Thoracic aorta (tissue), 2 donors: ENCODE measurements at regions not wholly inside any gene's neighbourhood (a gene's known extent, or its start where the extent isn't known, plus 50 kb on each side); places are given as distances from the start of the nearest gene placed in this dataset.
"Not testable (repeated sequence)": the region's sequence is repeated elsewhere in the genome, so short reads cannot be mapped to it uniquely, and the experiment has no call there.

ENCODE experiments used
- ATAC-seq: fragments of 150-250 bp; one replicate; pipeline ENCODE4 v1.8.0; 2017; ENCODE audit warnings: low read depth; ENCODE audit not compliant: insufficient number of reproducible peaks, low FRiP score
- DNase-seq: peaks from one replicate; pipeline ENCODE4 v3.0.0-alpha.2; 2020; ENCODE audit warnings: low spot score
- H3K27ac ChIP-seq, 2 donors: fragments of 200-600 bp; sonication (generic); 1 replicate in 1 of 2; 2 replicates in 1 of 2; pipeline ENCODE4 v1.5.1; 2016; ENCODE audit warnings: mild to moderate bottlenecking in 2 of 2, moderate library complexity in 2 of 2
- H3K27me3 ChIP-seq: fragments of 200-600 bp; sonication (generic); replicated peaks from 2 replicates; pipeline ENCODE4 v1.6.0; 2016; ENCODE audit warnings: mild to moderate bottlenecking; ENCODE audit not compliant: insufficient read depth
- H3K36me3 ChIP-seq: fragments of 200-600 bp; sonication (generic); one replicate; pipeline ENCODE4 v1.5.1; 2016
- H3K4me1 ChIP-seq, 2 donors: fragments of 200-600 bp; sonication (generic); 1 replicate in 1 of 2; 2 replicates in 1 of 2; pipeline versions ENCODE4 v1.5.1 to v1.6.0; 2016; ENCODE audit warnings: low read depth in 2 of 2, mild to moderate bottlenecking in 1 of 2; ENCODE audit not compliant: control insufficient read depth in 1 of 2
- H3K4me3 ChIP-seq: fragments of 200-600 bp; sonication (generic); 2 replicates; pipeline ENCODE4 v1.5.1; 2016; ENCODE audit warnings: mild to moderate bottlenecking
- H3K9me3 ChIP-seq: fragments of 200-600 bp; sonication (generic); 2 replicates; pipeline ENCODE4 v1.5.1; 2016
- CTCF ChIP-seq: fragments of 200-600 bp; sonication (generic); IDR thresholded peaks from one replicate; pipeline ENCODE4 v1.5.1; 2019; ENCODE audit warnings: antibody characterized with exemption

DNA sequence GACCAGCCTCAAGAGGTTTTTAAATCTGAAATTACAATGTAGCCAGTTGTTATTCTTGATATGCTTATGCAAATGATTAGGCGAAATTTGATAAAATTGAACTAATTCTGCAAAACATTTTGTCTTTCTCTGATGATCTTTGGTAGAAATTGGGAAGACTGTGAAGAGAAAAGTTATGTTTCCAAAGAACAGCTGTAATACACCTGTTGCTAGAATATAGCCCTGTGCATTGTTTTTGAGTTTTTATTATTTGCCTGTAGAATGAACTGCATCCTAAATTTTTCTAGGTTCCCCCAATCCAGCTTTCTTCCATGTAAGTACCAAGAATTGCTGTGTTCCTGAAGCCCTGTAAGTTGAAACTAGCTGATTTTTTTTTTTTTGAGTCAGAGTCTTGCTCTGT, 81.5 kb upstream of the RHOU start:
- ATAC-seq (no peak), DNase-seq (no peak)
- peaks cover 0 to 4% of the 10 kb centered on the region in 2 donors for H3K4me1 ChIP-seq
- no peak for TF ChIP-seq CTCF
- no peaks in the 10 kb centered on the region for H3K9me3 ChIP-seq
- no peak overlapping the region for H3K4me3 ChIP-seq
- no peaks in the 10 kb centered on the region for H3K36me3 ChIP-seq
- no peak overlapping the region for H3K27ac ChIP-seq
- no peaks in the 10 kb centered on the region for H3K27me3 ChIP-seq

DNA sequence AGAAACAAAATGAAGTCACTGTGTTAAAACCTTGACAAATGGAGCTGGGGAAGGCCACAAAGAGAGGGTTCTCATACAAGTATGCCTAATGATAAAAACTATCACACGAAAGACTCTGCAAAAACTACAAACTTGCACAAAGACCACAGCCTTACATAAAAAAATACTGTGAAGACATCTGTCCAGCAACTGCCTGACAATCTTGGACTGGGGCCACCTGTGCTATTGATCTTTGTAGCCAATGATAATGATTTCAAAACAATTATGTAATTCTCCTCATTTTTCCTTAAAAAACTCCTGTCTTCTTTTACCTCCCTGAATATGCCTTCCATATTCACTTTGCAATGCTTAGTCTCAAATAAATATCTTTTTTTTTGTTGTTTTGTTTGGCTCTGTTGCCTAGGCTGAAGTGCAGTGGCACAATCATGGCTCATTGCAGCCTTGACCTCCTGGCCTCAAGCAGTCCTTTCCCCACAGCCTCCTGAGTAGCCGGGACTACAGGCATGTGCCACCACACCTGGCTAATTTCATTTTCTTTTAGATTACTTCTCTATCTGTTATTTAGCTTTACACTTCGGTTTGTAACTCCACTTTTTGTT, 79.4 kb upstream of the RHOU start:
- no peak overlapping the region for H3K27ac ChIP-seq
- no peaks in the 10 kb centered on the region for H3K36me3 ChIP-seq
- no peaks in the 10 kb centered on the region for H3K9me3 ChIP-seq
- H3K27me3 ChIP-seq: no peaks in the 10 kb centered on the region
- no peaks in the 10 kb centered on the region for H3K4me1 ChIP-seq
- DNase-seq: no peak
- no peak overlapping the region for H3K4me3 ChIP-seq
- no peak for ATAC-seq
- no peak for TF ChIP-seq CTCF

DNA sequence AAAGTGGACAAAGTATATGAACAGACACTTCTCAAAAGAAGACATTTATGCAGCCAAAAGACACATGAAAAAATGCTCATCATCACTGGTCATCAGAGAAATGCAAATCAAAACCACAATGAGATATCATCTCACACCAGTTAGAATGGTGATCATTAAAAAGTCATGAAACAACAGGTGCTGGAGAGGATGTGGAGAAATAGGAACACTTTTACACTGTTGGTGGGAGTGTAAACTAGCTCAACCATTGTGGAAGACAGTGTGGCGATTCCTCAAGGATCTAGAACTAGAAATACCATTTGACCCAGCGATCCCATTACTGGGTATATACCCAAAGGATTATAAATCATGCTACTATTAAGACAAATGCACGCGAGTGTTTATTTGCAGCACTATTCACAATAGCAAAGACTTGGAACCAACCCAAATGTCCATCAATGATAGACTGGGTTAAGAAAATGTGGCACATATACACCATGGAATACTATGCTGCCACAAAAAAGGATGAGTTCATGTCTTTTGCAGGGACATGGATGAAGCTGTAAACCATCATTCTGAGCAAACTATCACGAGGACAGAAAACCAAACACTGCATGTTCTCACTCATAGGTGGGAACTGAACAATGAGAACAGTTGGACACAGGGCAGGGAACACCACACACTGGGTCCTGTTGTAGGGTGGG, 73.1 kb upstream of the RHOU start:
- not testable (repeated sequence) for H3K4me1 ChIP-seq, DNase-seq, H3K4me3 ChIP-seq, H3K9me3 ChIP-seq, ATAC-seq, H3K27me3 ChIP-seq, H3K36me3 ChIP-seq, H3K27ac ChIP-seq

- DNase-seq: peak; percentile 34
- Histone ChIP-seq H3K36me3 (no peaks in the 10 kb centered on the region), H3K27ac (no peak overlapping the region), H3K9me3 (no peaks in the 10 kb centered on the region), H3K27me3 (no peaks in the 10 kb centered on the region), H3K4me1 (peaks cover 5 to 14% of the 10 kb centered on the region in 2 donors), H3K4me3 (peak overlapping the region; percentile 30)
- no peak for ATAC-seq
- peak; percentile 85 for TF ChIP-seq CTCF
Measured at GRCh38 chr1:228664399-228664914, 70.8 kb upstream of the RHOU start.

DNA sequence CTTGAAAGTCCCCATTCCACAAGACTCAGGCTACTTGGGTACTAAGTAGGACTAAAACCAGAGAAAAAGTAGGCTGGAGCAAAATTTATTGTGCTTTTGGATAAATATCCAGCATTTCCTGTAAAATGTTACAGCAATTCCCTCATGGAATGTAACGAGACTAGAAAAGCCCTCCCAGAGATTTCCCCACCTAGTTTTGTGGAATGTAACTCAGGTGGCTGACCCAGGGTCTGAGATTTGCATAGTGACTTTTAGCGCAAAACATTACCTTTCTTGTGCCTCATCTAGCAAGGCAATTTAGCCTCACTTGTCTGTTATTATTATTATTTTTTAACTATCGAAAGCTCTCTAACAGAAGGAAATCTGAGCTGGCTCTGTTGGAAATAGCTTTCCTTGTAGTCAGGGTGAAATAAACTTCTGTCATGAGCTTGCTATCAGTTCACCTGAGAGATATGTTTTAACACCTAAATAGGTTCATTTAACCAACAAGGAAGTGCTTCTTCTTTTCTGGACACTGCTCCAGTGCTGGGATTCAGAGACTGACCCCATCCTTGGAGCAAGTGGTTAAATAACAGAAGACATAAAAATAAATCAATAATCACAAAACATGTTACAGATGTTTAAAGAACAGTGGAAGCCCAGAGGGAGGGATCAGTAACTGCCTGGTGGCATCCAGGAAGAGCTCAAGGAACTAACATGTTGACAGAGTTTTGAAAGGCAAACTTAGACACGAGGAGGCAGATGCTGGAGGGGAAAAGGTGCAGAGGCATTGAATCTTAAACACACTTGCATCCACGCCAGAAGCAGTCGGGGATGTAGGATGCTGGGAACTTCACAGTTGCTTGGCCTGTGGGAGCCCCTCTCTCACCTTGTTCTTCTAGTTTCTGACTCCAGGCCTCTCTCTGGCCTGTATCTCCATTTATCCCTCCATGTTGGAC, 68.3 kb upstream of the RHOU start:
- H3K4me3 ChIP-seq: no peak overlapping the region
- peak overlapping the region; percentile 33 to 87 for H3K27ac ChIP-seq
- ATAC-seq (no peak), DNase-seq (no peak)
- H3K36me3 ChIP-seq: no peaks in the 10 kb centered on the region
- no peak for TF ChIP-seq CTCF
- H3K9me3 ChIP-seq: no peaks in the 10 kb centered on the region
- no peaks in the 10 kb centered on the region for H3K27me3 ChIP-seq
- H3K4me1 ChIP-seq: peaks cover 14 to 25% of the 10 kb centered on the region in 2 donors
